ENCODE measurements at regions not wholly inside any gene's neighbourhood (a gene's known extent, or its start where the extent isn't known, plus 50 kb on each side); places are given as distances from the start of the nearest gene placed in this dataset.

- Histone ChIP-seq H3K79me2 (ENCODE audit: insufficient read depth, low read length) (no peaks in the 10 kb centered on the region), H3K9ac (ENCODE audit: insufficient read depth, low read depth, low read length) (no peak overlapping the region), H3K9me3 (ENCODE audit: low read length) (no peaks in the 10 kb centered on the region), H3K27me3 (ENCODE audit: control insufficient read depth in 1 of 2, insufficient read depth in 2 of 2, low read length in 2 of 2) (no peaks in the 10 kb centered on the region), H3K4me2 (ENCODE audit: low read depth, low read length) (no peak overlapping the region), H3K27ac (ENCODE audit: extremely low read length, insufficient read depth, low read length) (no peak overlapping the region), H3K36me3 (replicated peaks in 1 of 2; ENCODE audit: control insufficient read depth in 1 of 2, insufficient read depth in 2 of 2, low read length in 2 of 2) (no peaks in the 10 kb centered on the region), H4K20me1 (ENCODE audit: insufficient read depth, low read length) (no peaks in the 10 kb centered on the region), H2AFZ (ENCODE audit: low read length) (no peak overlapping the region), H3K4me3 (replicated peaks in 1 of 3; ENCODE audit: insufficient read depth in 1 of 3, low read depth in 2 of 3, low read length in 3 of 3) (no peak overlapping the region), H3K4me1 (ENCODE audit: insufficient read depth, low read length) (no peaks in the 10 kb centered on the region)
- WGBS (ENCODE audit: low lambda C conversion rate) = 50% methylated on average over 2 of the region's 2 CpGs
- FAIRE-seq = no peak
- ATAC-seq = no peak
- TF ChIP-seq ZFP91 (CRISPR knock-in tag; IDR thresholded peaks at IDR 0.05; ENCODE audit: borderline replicate concordance) = no peak
- in situ Hi-C loops (cut with HindIII; ENCODE audit: extremely low pct_ligation_motif_present, low pct_unique_long_range_greater_than_20kb) (no loop called here), intact Hi-C loops (cut with micrococcal nuclease; ENCODE audit: unreplicated experiment) (no loop called here)
- DNase-seq (ENCODE audit: low spot score) = no peak
- POLR2A ChIA-PET = no interaction called here
- BruUV-seq (replicated peaks) = no TSS peak
- CTCF ChIA-PET (ENCODE audit: low intra/inter-chr PET ratio, low total read pairs) = no interaction called here
Measured at GRCh38 chr1:221638595-221638994, 103.3 kb downstream of the DUSP10 start.

- BruUV-seq (replicated peaks) = no TSS peak
- CTCF ChIA-PET (ENCODE audit: low intra/inter-chr PET ratio, low total read pairs) = no interaction called here
- no peak for TF ChIP-seq HOXA3 (CRISPR knock-in tag; IDR thresholded peaks at IDR 0.05)
- TF ChIP-seq SOX5 (CRISPR knock-in tag; IDR thresholded peaks at IDR 0.05; ENCODE audit: borderline replicate concordance) = no peak
- no peak for TF ChIP-seq KDM5A (IDR thresholded peaks at IDR 0.05; ENCODE audit: borderline replicate concordance, low read length)
- no peak for TF ChIP-seq ZNF382 (CRISPR knock-in tag; IDR thresholded peaks at IDR 0.05; ENCODE audit: borderline replicate concordance)
- TF ChIP-seq ZBTB49 (CRISPR knock-in tag; IDR thresholded peaks at IDR 0.05; ENCODE audit: borderline replicate concordance) = no peak
- no peak for TF ChIP-seq FOXJ3 (CRISPR knock-in tag; IDR thresholded peaks at IDR 0.05; ENCODE audit: borderline replicate concordance)
- no peak for TF ChIP-seq ZUFSP (CRISPR knock-in tag; IDR thresholded peaks at IDR 0.05; ENCODE audit: borderline replicate concordance)
- Histone ChIP-seq H3K79me2 (ENCODE audit: insufficient read depth, low read length) (no peaks in the 10 kb centered on the region), H3K4me1 (ENCODE audit: insufficient read depth, low read length) (no peaks in the 10 kb centered on the region), H3K27me3 (ENCODE audit: control insufficient read depth in 1 of 2, insufficient read depth in 2 of 2, low read length in 2 of 2) (no peaks in the 10 kb centered on the region), H3K9me3 (ENCODE audit: low read length) (no peaks in the 10 kb centered on the region), H3K9ac (ENCODE audit: insufficient read depth, low read depth, low read length) (no peak overlapping the region), H3K4me3 (replicated peaks in 1 of 3; ENCODE audit: insufficient read depth in 1 of 3, low read depth in 2 of 3, low read length in 3 of 3) (no peak overlapping the region), H3K27ac (ENCODE audit: extremely low read length, insufficient read depth, low read length) (no peak overlapping the region), H4K20me1 (ENCODE audit: insufficient read depth, low read length) (no peaks in the 10 kb centered on the region), H2AFZ (ENCODE audit: low read length) (no peak overlapping the region), H3K4me2 (ENCODE audit: low read depth, low read length) (no peak overlapping the region), H3K36me3 (replicated peaks in 1 of 2; ENCODE audit: control insufficient read depth in 1 of 2, insufficient read depth in 2 of 2, low read length in 2 of 2) (no peaks in the 10 kb centered on the region)
- no peak for ATAC-seq
- 10% methylated on average over 3 of the region's 3 CpGs for WGBS (ENCODE audit: low lambda C conversion rate)
- no peak for FAIRE-seq
- intact Hi-C loops (cut with micrococcal nuclease; ENCODE audit: unreplicated experiment) (no loop called here), in situ Hi-C loops (cut with HindIII; ENCODE audit: extremely low pct_ligation_motif_present, low pct_unique_long_range_greater_than_20kb) (no loop called here)
- POLR2A ChIA-PET = no interaction called here
- DNase-seq (ENCODE audit: low spot score) = no peak
Measured at GRCh38 chr1:221641811-221642210, 100.1 kb downstream of the DUSP10 start.

Data from HepG2 (cell line).